Trophoblast cell (in vitro differentiated cells and primary cell): ENCODE measurements at regions not wholly inside any gene's neighbourhood (a gene's known extent, or its start where the extent isn't known, plus 50 kb on each side); places are given as distances from the start of the nearest gene placed in this dataset.
A peak's percentile ranks its signal among the peaks of the same experiment; 100 is the strongest.

Experiments used
- DNase-seq, 2 donors: peaks; one replicate each; pipeline ENCODE4 v3.0.0-alpha.2; 2016
- H2AFZ ChIP-seq: 2 replicates; pipeline ENCODE4 v1.6.1; 2013; ENCODE audit warnings: low read length, moderate library complexity, mild to moderate bottlenecking; ENCODE audit not compliant: insufficient read depth, poor library complexity
- H2AK5ac ChIP-seq: 2 replicates; pipeline ENCODE4 v1.6.1; 2013; ENCODE audit warnings: mild to moderate bottlenecking, low read length
- H2BK120ac ChIP-seq: 2 replicates; pipeline ENCODE4 v1.6.1; 2013; ENCODE audit warnings: low read length, mild to moderate bottlenecking, moderate library complexity; ENCODE audit not compliant: insufficient read depth, poor library complexity
- H2BK12ac ChIP-seq: 2 replicates; pipeline ENCODE4 v1.6.1; 2013; ENCODE audit warnings: mild to moderate bottlenecking, low read length, moderate library complexity
- H2BK5ac ChIP-seq: 2 replicates; pipeline ENCODE4 v1.6.1; 2013; ENCODE audit warnings: low read length, low read depth, moderate library complexity, mild to moderate bottlenecking; ENCODE audit not compliant: poor library complexity
- H3K14ac ChIP-seq: 2 replicates; pipeline ENCODE4 v1.6.1; 2013; ENCODE audit warnings: mild to moderate bottlenecking, low read length
- H3K18ac ChIP-seq: 2 replicates; pipeline ENCODE4 v1.6.1; 2013; ENCODE audit warnings: mild to moderate bottlenecking, low read length
- H3K23ac ChIP-seq: 2 replicates; pipeline ENCODE4 v1.6.1; 2013; ENCODE audit warnings: low read length
- H3K27ac ChIP-seq: 2 replicates; pipeline ENCODE4 v1.5.1; 2013; ENCODE audit warnings: low read depth, mild to moderate bottlenecking, inconsistent platforms, low read length, moderate library complexity
- H3K27me3 ChIP-seq: 2 replicates; pipeline ENCODE4 v1.6.1; 2013; ENCODE audit warnings: inconsistent platforms, mild to moderate bottlenecking, low read length, moderate library complexity; ENCODE audit not compliant: insufficient read depth
- H3K36me3 ChIP-seq, 2 experiments: 1 replicate in 1 of 2; 2 replicates in 1 of 2; pipeline ENCODE4 v1.6.1; 2013; ENCODE audit warnings: low read length in 2 of 2, mild to moderate bottlenecking in 2 of 2, moderate library complexity in 1 of 2; ENCODE audit not compliant: insufficient read depth in 2 of 2, control insufficient read depth in 1 of 2
- H3K4ac ChIP-seq: 2 replicates; pipeline ENCODE4 v1.6.1; 2013; ENCODE audit warnings: low read depth, mild to moderate bottlenecking, low read length, moderate library complexity
- H3K4me1 ChIP-seq, 2 experiments: 1 replicate in 1 of 2; 2 replicates in 1 of 2; pipeline ENCODE4 v1.6.1; 2013; ENCODE audit warnings: low read length in 2 of 2, mild to moderate bottlenecking in 2 of 2, moderate library complexity in 1 of 2; ENCODE audit not compliant: insufficient read depth in 2 of 2, control insufficient read depth in 1 of 2
- H3K4me2 ChIP-seq: 2 replicates; pipeline ENCODE4 v1.6.1; 2013; ENCODE audit warnings: inconsistent platforms, mild to moderate bottlenecking, low read length, moderate library complexity
- H3K4me3 ChIP-seq: 2 replicates; pipeline ENCODE4 v1.5.1; 2013; ENCODE audit warnings: mild to moderate bottlenecking, low read depth, low read length, inconsistent platforms
- H3K79me1 ChIP-seq: one replicate; pipeline ENCODE4 v1.6.1; 2013; ENCODE audit warnings: low read length
- H3K79me2 ChIP-seq: 2 replicates; pipeline ENCODE4 v1.6.1; 2013; ENCODE audit warnings: low read length, mild to moderate bottlenecking; ENCODE audit not compliant: control insufficient read depth, insufficient read depth, poor library complexity
- H3K9ac ChIP-seq: 2 replicates; pipeline ENCODE4 v1.6.1; 2013; ENCODE audit warnings: mild to moderate bottlenecking, low read length
- H3K9me3 ChIP-seq: 2 replicates; pipeline ENCODE4 v1.6.1; 2013; ENCODE audit warnings: low read depth, mild to moderate bottlenecking, control low read depth, inconsistent platforms, low read length; ENCODE audit not compliant: insufficient read depth
- H4K12ac ChIP-seq: 2 replicates; pipeline ENCODE4 v1.6.1; 2013; ENCODE audit warnings: low read depth, mild to moderate bottlenecking, low read length, moderate library complexity
- H4K8ac ChIP-seq: 2 replicates; pipeline ENCODE4 v1.6.1; 2013; ENCODE audit warnings: low read depth, mild to moderate bottlenecking, low read length, moderate library complexity
- H4K91ac ChIP-seq: one replicate; pipeline ENCODE4 v1.6.1; 2013; ENCODE audit warnings: low read depth, mild to moderate bottlenecking, low read length, moderate library complexity
- WGBS: extraction: QIAGEN DNeasy Blood & Tissue Kit; methylation state at CpG from one replicate; pipeline ENCODE4 v1.1.7; 2013; ENCODE audit warnings: missing lambda C conversion rate; ENCODE audit not compliant: insufficient read length, insufficient coverage; ENCODE audit errors: extremely low coverage; 5-methylcytosine and 5-hydroxymethylcytosine counted together

- peak overlapping the region; percentile 1 for H3K4ac ChIP-seq
- H3K4me3 ChIP-seq: no peak overlapping the region
- no peak overlapping the region for H2AFZ ChIP-seq
- WGBS: no CpG with 5 or more reads among the region's 6 CpGs
- no peaks in the 10 kb centered on the region for H3K27me3 ChIP-seq
- no peak for DNase-seq
- H3K4me2 ChIP-seq: peak overlapping the region; percentile 30
- peak overlapping the region; percentile 3 for H2AK5ac ChIP-seq
- no peaks in the 10 kb centered on the region for H3K36me3 ChIP-seq
- no peak overlapping the region for H3K23ac ChIP-seq
- no peak overlapping the region for H4K12ac ChIP-seq
- peak overlapping the region; percentile 95 for H2BK5ac ChIP-seq
- peak overlapping the region; percentile 13 for H3K18ac ChIP-seq
- peak overlapping the region; percentile 92 for H4K91ac ChIP-seq
- peak overlapping the region; percentile 97 for H3K27ac ChIP-seq
- peak overlapping the region; percentile 62 for H2BK120ac ChIP-seq
- peaks cover 3 to 26% of the 10 kb centered on the region in 2 experiments for H3K4me1 ChIP-seq
- H3K79me1 ChIP-seq: peaks cover 40% of the 10 kb centered on the region
- H4K8ac ChIP-seq: peak overlapping the region; percentile 86
- H3K14ac ChIP-seq: no peak overlapping the region
- no peak overlapping the region for H2BK12ac ChIP-seq
- H3K9me3 ChIP-seq: no peaks in the 10 kb centered on the region
- H3K79me2 ChIP-seq: peaks cover 4% of the 10 kb centered on the region
- no peak overlapping the region for H3K9ac ChIP-seq
Observed at GRCh38 chr9:16192403-16193017, 639.7 kb downstream of the CCDC171 start.

DNA sequence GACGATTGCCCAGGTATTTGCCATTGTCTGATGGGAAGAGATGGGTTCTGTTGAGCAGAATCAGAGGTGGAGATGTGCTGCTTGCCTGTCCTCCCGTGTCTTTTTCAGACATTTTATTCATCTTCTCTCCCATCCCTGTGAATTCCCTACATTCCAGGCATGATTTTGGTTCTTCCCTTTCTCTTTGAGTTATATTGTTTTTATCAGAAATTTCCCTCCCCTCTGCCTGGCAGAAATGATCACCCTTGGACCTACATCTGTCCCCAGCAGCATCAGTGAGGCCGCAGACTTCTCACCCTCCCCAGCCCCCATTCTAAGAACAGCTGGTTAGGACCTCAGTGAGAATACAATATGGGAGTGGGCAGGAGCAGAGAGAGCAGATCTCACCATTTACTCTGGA is 640.2 kb downstream of the CCDC171 start:
- no CpG with 5 or more reads among the region's 3 CpGs for WGBS
- no peaks in the 10 kb centered on the region for H3K36me3 ChIP-seq
- peak overlapping the region; percentile 84 for H2BK12ac ChIP-seq
- H4K8ac ChIP-seq: peak overlapping the region; percentile 1
- H3K9ac ChIP-seq: no peak overlapping the region
- H3K18ac ChIP-seq: peak overlapping the region; percentile 13
- no peak overlapping the region for H3K4me2 ChIP-seq
- H3K79me1 ChIP-seq: peaks cover 43% of the 10 kb centered on the region
- H3K27ac ChIP-seq: peak overlapping the region; percentile 97
- H3K4ac ChIP-seq: peak overlapping the region; percentile 1
- peak overlapping the region; percentile 62 for H2BK120ac ChIP-seq
- no peak overlapping the region for H3K23ac ChIP-seq
- H2BK5ac ChIP-seq: peak overlapping the region; percentile 34
- peak overlapping the region; percentile 31 for H2AK5ac ChIP-seq
- no peak overlapping the region for H2AFZ ChIP-seq
- DNase-seq: no peak
- H3K4me1 ChIP-seq: peaks cover 3 to 28% of the 10 kb centered on the region in 2 experiments
- H3K4me3 ChIP-seq: no peak overlapping the region
- peak overlapping the region; percentile 63 for H4K91ac ChIP-seq
- peaks cover 4% of the 10 kb centered on the region for H3K79me2 ChIP-seq
- no peaks in the 10 kb centered on the region for H3K27me3 ChIP-seq
- no peaks in the 10 kb centered on the region for H3K9me3 ChIP-seq
- H4K12ac ChIP-seq: no peak overlapping the region
- H3K14ac ChIP-seq: peak overlapping the region; percentile 32

GRCh38 chr9:16196206-16196605 is 643.4 kb downstream of the CCDC171 start:
- Histone ChIP-seq H3K9me3 (no peaks in the 10 kb centered on the region), H2BK12ac (peak overlapping the region; percentile 11), H2BK5ac (no peak overlapping the region), H3K9ac (no peak overlapping the region), H3K4me2 (no peak overlapping the region), H3K4me1 (peaks cover 3 to 27% of the 10 kb centered on the region in 2 experiments), H3K4me3 (no peak overlapping the region), H3K27me3 (no peaks in the 10 kb centered on the region), H3K14ac (no peak overlapping the region), H2AK5ac (no peak overlapping the region), H3K4ac (no peak overlapping the region), H3K18ac (no peak overlapping the region), H3K79me2 (peaks cover 4% of the 10 kb centered on the region), H4K91ac (peak overlapping the region; percentile 71), H3K79me1 (peaks cover 38% of the 10 kb centered on the region), H4K8ac (no peak overlapping the region), H4K12ac (no peak overlapping the region), H3K27ac (no peak overlapping the region), H2AFZ (no peak overlapping the region), H3K36me3 (no peaks in the 10 kb centered on the region), H2BK120ac (peak overlapping the region; percentile 59), H3K23ac (no peak overlapping the region)
- DNase-seq: no peak
- WGBS: no CpG with 5 or more reads among the region's 1 CpG

DNA sequence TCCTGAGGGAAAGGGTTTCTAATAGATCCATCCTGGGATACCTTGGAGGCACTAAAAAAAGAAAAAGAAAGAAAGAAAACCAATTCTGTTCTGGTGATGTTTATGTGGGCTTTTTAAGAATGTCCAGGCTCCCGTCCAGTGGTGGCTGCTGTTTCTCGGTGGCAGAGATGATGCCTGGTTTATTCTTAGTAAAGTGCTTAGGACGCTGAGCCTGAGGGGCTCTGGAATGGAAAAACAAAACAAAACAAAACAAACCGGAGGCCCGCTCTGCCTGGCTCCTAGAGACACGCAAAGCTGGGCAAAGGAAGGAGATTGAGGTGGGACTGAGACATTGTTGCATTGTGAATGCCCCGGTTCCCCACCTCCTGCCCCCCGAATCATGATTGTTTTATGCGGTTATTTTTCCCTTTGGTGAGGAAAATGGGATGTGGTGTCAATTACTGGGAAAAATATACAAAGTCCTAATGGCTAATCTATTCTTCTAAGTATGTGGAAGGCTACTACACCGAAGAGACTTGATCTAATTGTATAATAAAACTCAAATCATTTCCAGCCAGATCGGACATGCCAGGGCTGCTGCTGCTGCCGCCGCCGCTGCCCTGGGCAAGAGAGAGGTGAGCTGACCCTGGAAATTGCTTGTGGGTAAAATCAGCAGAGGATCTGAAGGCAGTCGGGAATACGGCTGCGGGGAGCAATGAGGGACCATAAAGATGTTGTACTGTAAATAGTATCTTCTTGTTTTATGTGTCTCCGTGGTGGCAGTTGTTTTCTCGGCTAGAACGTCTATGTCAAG is 644.9 kb downstream of the CCDC171 start:
- peak overlapping the region; percentile 77 for H4K91ac ChIP-seq
- no peaks in the 10 kb centered on the region for H3K36me3 ChIP-seq
- peak overlapping the region; percentile 35 for H2AK5ac ChIP-seq
- H3K4me1 ChIP-seq: peaks cover 3 to 22% of the 10 kb centered on the region in 2 experiments
- H2BK5ac ChIP-seq: peak overlapping the region; percentile 61
- peak overlapping the region; percentile 26 for H2AFZ ChIP-seq
- H3K4me3 ChIP-seq: no peak overlapping the region
- H3K4ac ChIP-seq: no peak overlapping the region
- no peak overlapping the region for H4K12ac ChIP-seq
- no CpG with 5 or more reads among the region's 20 CpGs for WGBS
- H3K9ac ChIP-seq: no peak overlapping the region
- H3K27ac ChIP-seq: peak overlapping the region; percentile 59
- H3K4me2 ChIP-seq: no peak overlapping the region
- H3K79me2 ChIP-seq: peaks cover 2% of the 10 kb centered on the region
- H4K8ac ChIP-seq: peak overlapping the region; percentile 63
- peaks cover 32% of the 10 kb centered on the region for H3K79me1 ChIP-seq
- no peak overlapping the region for H3K18ac ChIP-seq
- DNase-seq: no peak
- H3K23ac ChIP-seq: no peak overlapping the region
- H2BK12ac ChIP-seq: peak overlapping the region; percentile 75
- peak overlapping the region; percentile 53 for H3K14ac ChIP-seq
- H3K9me3 ChIP-seq: no peaks in the 10 kb centered on the region
- peak overlapping the region; percentile 75 for H2BK120ac ChIP-seq
- H3K27me3 ChIP-seq: no peaks in the 10 kb centered on the region
